COLO829 (cell line): ENCODE measurements at regions not wholly inside any gene's neighbourhood (a gene's known extent, or its start where the extent isn't known, plus 50 kb on each side); places are given as distances from the start of the nearest gene placed in this dataset.

Source experiments
- DNase-seq: peaks from one replicate; pipeline ENCODE4 v3.0.0; 2012; ENCODE audit warnings: low spot score

GRCh38 chr18:7349181-7349837 is 118.4 kb downstream of the LRRC30 start:
- no peak for DNase-seq

DNA sequence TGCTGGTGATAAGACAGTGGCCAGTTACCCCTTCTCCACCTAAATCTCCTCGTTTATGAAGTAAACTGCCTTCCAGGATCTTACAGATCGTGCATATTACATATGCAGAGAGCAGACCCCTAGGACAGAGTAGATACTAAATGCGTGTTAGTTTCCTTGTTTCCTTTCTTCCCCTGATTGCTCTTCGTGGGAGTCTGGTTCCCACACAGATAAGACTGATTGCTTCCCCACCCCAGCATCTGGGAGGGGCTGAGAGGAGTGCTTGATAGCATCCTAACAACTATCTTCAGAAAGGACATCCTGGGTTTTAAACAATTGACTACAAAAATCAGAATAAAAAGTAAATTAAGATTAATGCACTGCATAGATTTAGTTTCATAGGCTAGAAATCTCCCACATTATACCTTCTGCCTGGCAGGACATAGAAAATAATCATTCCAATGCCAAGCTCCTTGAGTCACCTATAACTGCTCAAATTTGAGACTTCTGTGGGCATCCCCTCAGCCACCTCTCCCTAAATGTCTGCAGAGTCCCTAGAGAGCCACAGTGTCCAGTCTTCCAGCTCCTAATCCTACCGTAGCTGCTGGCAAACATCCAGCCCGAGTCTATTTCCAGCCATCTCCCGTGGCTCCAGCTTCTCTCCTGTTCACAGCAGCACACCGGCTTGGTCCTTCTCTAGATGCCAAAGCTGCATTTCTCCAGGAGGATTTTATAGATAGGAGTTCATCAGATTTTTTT is 128.3 kb downstream of the LRRC30 start:
- no peak for DNase-seq

GRCh38 chr18:7360606-7361170 is 129.8 kb downstream of the LRRC30 start:
- DNase-seq = no peak

- no peak for DNase-seq
These were observed 132.4 kb downstream of the LRRC30 start for GRCh38 chr18:7363338-7363737.

DNA sequence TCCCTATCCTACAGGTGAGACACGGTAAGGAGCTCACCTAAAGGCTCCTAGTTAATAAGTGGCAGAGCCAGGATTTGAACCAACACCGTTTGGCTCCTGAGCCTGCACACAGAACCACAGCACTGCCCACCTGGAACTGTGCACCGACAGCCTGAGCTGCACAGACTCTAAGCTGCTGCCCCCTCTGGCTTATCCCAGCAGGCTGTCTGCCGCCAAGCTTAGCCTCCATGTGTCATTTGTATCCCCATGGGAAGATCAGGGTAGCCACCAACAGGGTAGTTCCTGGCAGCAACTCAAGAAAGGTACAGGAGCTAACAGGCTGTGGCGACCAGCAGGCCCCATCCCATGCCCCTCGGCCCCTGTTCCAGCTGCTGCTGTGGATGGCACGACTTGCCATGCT is 135.7 kb downstream of the LRRC30 start:
- DNase-seq = no peak

DNA sequence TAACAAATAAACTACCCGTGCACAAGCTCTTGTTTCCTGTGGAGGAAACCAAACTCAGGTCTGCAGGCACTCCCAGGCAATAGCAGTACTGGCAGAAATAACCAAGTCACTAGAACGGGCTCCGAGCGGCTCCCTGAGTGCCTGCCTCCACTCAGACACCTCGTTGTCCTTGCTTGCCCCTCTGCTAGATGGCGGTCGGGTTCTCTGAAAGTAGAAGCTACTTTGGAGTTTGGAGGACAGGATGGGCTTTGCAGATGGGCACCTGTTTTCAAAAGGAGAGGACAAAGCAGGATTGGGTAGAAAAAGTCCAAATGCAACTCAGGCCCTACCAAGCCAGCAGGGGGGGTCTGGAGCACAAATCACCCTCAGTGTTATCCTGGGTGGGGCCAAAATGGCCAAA is 136.4 kb downstream of the LRRC30 start:
- DNase-seq = no peak

DNA sequence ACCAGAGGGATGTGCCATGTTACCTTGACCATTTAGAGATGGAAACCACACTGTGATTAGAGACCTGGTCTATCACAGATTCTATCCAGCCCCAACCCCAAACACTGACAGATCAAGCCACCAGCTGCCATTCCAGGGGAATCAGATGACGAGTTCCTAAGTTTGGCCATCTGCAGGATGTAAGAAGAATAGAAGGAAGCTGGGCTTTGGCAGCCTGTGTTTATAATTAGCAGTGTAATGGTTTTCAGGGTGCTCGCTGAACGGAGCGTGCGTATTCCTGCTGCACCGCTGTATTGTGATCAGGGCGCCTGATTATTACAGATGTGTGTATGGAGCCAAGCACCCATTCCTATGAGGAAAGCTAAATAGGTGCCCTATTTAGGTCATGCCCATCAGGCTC is 138.1 kb downstream of the LRRC30 start:
- DNase-seq = no peak

GRCh38 chr18:7370375-7370774 is 139.5 kb downstream of the LRRC30 start:
- no peak for DNase-seq

DNA sequence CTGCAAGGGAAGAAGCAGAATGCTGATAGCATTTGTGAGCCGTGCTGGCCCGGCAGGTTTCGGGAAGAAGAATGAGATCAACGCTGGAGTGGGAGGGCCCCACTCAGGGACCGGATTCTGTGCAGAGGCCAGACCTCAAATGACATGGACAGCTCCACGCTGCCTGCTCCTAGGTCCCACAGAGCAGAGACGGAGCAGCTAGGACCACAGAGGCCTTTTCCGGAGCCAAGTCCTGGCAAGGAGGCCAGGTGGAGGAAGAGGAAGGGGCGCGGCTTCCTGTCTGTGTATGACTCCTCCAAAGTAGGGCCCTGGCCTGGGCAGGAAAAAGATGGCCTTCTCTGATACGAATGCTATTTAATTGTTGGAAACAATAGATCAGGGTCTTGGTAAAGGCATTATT is 139.9 kb downstream of the LRRC30 start:
- DNase-seq = no peak

DNA sequence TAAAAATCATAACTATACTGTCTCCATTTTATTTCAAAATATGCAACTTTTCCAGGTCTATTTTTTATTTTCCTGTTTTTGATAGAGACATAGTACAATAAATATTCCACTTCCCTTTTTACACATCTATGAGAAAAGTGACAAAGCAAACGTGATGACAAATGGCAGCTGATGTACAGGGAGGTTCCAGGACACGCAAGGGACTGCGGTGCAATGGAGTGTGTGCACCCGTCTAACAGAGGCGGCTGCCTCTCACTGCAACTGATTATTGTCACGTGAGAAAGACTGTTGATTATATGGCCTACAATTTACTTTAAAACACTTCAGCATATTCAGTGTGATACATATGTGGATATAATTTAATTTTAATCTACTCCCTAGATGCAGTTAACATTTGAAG is 142.6 kb downstream of the LRRC30 start:
- no peak for DNase-seq

- DNase-seq = no peak
These were observed 150.4 kb downstream of the LRRC30 start for GRCh38 chr18:7381307-7381706.

DNA sequence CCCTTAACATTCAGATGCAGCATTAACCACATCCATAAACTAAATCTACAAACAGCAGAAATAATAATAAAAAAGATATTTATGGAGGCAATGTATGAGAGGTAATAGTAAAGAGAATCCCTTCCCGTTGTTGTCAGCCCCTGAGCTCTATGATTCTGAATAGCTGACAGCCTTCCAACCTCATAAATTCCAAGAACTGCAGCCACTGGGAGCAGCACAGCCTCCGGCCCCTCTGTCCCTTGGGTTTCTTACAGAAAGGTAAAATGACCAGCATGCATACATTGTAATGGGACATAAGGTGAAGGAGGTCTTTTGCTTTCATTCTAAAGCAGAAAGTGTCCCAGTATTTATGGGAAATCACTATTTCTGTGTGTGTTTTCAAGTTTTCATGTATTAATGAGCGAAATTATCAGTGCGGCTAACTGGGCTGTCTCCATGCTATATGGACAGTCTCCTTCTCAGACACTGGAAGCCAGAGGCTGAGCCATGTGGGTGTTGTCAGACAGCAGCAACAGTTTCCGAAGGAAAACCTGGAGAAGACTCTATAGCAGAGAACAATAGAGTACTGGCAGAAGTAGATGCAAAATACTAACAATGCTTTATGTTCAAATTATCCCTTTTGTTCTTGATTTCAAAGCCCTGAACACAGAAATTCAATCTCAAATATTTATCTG is 151.6 kb downstream of the LRRC30 start:
- DNase-seq = no peak

DNA sequence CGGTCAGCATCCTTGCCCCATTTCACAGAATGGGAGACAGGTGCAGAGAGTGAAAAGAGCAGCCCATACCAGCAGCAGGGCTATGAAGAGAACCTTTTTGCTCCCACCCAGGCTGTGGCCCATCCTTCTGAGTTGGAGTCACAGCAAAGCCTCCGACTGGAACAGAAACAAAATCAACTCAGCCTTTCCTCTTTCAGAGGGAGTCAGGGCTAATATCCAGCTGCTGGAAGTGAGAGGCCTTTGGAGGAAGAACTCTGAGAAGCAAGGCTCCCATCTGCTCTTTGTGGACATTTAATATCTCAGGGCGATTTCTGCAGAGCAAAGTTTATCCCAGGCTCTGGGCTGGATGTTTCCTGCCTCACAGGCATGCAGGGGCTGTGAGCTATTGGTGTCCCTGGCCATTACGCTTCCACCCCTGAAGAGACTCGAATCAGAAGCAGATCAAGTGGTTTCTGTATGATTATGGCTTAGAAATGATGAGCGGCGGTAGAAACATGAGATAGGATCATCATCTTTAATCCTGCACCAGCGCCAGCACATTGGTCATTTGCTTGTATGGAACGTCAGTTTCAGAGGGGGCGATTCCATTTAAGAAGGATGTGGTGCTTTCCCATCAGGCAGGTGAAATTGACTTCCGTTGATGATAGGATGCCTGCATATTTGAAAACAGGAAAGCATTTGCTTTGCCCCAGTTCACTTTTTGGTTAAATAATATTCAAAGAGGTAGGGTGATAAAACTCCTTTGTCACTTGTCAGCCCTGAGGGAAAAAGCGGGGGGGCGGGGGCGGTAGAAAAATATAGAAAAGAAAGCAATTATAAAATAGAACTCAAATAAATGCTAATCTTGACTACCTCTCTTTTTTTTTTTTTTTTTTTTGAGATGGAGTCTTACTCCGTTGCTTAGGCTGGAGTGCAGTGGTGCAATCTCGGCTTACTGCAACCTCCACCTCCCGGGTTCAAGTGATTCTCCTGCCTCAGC is 152.4 kb downstream of the LRRC30 start:
- DNase-seq = no peak

DNA sequence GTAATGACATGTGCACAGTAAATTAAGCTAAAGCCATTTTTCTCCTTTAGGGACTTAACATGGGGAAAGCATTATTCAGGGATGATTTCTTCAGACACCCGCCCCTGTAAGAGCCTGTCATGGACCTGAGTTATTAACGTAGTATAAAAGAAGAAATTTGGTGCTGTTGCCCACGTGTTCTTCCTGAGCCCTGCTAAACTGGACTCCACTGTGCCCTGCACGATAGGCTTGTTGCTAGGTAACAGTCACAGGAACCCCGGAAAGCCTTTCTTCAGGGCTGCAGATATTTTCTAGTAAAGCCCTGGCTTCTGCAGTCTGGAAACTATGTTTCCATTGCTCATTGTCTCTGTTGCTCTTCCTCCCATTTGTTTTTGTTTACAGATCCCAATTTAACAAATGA is 157.9 kb downstream of the LRRC30 start:
- no peak for DNase-seq

DNA sequence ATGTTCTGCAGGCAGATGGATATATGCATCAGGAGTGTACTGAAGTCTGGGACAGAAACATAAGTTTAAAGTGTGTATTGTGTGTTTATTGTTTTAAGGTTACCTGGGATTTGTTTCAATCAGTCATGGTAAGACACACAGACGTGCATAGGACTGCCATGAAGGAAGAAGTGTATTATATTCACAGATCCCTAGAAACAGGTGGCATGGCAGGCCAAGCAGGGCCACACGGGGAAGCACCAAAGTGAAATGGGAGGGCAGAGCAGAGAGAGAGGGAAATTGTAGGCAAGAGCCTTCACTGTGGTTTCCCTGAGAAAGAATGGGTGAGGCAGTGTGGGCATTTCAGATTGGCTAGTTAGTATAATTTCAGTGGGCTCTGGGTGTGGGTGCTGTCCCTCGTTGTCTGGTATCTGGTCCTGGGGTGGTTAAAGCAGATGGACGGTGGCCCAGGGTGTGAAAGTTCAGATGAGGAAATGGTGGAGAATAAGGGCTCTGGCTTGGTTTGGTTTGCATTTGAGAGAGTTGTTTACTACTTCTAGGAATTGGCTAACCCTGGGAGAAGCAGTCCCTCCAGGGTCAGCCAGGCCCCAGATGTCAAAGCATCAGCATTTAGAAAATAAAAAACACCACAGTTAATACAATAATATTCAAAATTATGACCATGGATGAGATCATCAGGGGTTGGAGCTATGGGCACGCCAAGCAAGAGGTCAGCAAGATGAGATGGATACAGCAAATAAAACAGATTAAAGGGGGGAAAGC is 160.0 kb downstream of the LRRC30 start:
- no peak for DNase-seq

DNA sequence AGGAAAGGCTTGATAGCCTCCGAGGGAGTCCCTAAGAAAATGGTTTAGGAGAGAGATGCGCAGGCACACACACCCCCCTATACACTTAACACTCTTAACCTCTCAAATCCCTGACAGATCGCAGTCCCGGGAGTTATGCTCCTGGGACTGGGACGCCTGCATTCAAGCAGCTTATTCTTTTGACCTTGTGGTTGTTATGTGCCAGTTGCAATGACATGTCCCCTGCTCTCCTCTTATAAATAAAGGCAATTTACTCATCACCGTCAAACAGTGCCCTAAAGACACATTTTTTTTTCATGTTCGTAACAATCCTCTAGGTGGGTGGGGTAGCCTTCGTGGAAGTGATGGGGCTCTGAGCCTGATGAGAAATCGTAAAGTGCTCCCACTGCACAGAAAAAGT is 162.2 kb downstream of the LRRC30 start:
- DNase-seq = no peak

- no peak for DNase-seq
These were observed 163.3 kb downstream of the LRRC30 start for GRCh38 chr18:7394050-7394659.

DNA sequence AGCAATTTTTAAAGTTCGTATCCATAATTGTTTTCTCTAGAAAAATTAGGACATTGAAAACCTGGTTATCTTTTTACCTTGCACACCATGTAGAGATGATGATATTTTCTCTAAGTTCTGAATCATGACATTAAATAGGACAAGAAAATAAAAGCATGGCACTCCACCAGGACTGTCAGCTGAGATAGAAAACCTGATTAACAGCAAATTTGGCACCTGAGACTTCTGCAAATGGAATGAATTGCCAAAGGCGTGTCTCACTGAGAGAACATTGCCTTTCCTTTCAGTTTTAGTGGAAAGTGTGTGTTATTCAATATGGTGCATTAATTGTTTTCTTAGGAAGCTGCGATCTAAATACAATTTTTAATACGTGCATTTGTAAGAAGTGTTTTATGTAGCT is 164.7 kb downstream of the LRRC30 start:
- no peak for DNase-seq

DNA sequence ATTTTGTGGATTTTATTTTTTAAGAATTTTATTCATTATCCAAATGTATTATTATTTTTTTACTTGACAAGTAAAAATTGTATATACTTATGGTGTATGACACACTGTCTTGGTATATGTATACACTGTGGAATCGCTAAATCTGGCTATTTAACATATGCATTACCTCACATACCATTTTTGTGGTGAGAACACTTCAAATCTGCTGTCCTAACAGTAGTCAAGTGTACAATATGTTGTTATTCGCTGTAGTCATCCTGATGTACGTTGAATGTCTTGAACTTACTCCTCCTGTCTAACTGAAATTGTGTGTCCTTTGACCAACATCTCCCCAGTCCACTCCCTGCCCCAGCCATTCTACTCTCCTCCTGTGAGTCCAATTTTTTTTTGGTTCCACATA is 153.2 kb upstream of the PTPRM start:
- DNase-seq = no peak

DNA sequence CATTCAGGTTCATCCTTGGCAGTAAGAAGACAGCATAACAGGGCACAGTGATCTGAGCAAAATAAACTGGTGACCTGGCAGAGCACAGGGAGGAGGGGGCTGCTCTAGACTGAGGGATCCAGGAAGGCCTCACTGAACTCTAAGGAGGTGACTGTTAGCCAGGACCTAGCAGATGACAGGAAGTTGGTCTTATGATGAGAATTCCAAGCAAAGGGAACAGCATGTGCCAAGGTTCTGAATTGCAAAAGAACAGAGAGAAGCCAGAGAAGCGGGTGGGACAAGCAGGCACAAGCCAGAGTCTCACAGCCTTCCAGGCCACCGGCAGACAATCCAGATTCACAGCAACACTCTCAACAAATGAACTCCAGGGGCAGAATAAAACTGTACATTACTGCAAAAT is 152.7 kb upstream of the PTPRM start:
- no peak for DNase-seq
